Activated naive CD4-positive, alpha-beta T cell treated with anti-CD3 and anti-CD28 coated beads, Interleukin-2, amount 50 U/mL, for 72 hours (primary cell): ENCODE measurements at regions not wholly inside any gene's neighbourhood (a gene's known extent, or its start where the extent isn't known, plus 50 kb on each side); places are given as distances from the start of the nearest gene placed in this dataset.

Source experiments
- ATAC-seq, 2 donors: fragments of 150-1000 bp; cut with Tn5 transposase; 2 replicates each; pipeline ENCODE4 v1.10.0; 2021; ENCODE audit warnings: mild to moderate bottlenecking in 2 of 2, moderate library complexity in 2 of 2
- DNase-seq, 2 donors: peaks; one replicate each; pipeline ENCODE4 v3.0.0; 2021 to 2022; ENCODE audit warnings: low spot score in 2 of 2
- H3K27ac Mint-ChIP-seq, 2 donors: one replicate each; pipeline ENCODE4 v1.8.0; 2022; ENCODE audit warnings: mild to moderate bottlenecking in 2 of 2, mixed read lengths in 2 of 2
- H3K36me3 Mint-ChIP-seq, 2 donors: one replicate each; pipeline ENCODE4 v1.8.0; 2022; ENCODE audit warnings: mixed read lengths in 2 of 2
- H3K9me3 Mint-ChIP-seq, 2 donors: one replicate each; pipeline ENCODE4 v1.8.0; 2022; ENCODE audit warnings: mixed read lengths in 2 of 2

DNA sequence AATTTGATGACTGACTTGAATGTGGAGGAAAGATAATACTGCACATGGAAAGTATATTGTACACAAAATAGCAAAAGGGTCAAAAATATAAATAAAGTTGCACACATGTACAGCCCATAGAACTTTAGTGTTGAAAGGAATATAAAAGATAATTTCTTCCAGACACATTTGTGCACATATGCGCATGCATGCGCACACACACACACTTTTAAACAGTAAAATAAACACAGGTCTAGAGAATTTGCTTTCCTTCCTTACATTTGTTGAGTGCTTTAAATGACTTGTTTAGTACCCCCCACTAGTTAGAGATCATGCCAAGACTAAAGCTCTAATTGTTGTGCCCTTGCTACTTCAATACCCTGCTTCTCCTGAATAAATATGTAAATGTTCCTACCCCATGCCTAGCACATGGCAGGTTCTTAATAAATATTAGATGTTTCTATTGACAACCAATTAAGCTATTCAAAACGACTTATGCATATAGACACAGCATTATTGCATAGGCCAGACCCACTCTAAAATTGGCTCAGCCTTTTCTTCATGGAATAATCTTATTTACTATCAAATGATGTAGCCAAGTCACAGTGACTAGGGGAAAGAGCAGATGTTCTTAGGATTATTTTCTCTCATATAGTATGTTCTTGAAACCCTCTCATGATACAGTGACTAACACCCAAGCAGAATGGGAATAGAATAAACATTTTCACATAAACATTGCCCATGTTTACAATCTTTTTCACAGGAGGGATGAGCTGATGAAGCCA lies 165.5 kb upstream of the ACVR2A start:
- Mint-ChIP-seq H3K27ac (no peak overlapping the region), H3K9me3 (peaks cover 0 to 3% of the 10 kb centered on the region in 2 donors), H3K36me3 (no peaks in the 10 kb centered on the region)
- DNase-seq (no peak), ATAC-seq (no peak)

DNA sequence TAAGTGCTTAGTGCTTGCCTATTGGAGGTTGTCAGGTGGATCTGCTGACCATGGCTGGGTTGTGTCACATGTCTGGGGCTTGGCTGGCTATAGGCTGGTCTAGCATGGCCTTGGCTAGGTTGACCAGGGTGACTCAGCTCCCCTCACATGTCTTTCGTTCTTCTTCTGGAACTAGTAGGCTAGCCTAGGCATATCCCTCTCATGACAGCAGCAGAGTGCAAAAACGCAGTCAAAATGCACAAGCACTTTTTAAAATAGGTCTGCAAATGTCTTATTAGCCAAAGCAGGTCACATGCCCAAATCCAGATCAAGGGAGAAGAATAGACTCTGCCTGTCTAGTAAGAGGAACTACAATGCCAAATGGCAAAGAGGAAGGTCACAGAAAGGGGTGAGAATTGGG lies 179.7 kb upstream of the ACVR2A start:
- Mint-ChIP-seq H3K27ac (no peak overlapping the region), H3K9me3 (peaks cover 0 to 14% of the 10 kb centered on the region in 2 donors), H3K36me3 (peaks cover 0 to 6% of the 10 kb centered on the region in 2 donors)
- ATAC-seq (no peak), DNase-seq (no peak)

GRCh38 chr2:147663962-147664361 lies 180.9 kb upstream of the ACVR2A start:
- DNase-seq (no peak), ATAC-seq (peak; percentile 56 to 61)
- Mint-ChIP-seq H3K36me3 (peaks cover 0 to 6% of the 10 kb centered on the region in 2 donors), H3K9me3 (peaks cover 1 to 20% of the 10 kb centered on the region in 2 donors), H3K27ac (peak overlapping the region; percentile 32 to 92)

- H3K27ac Mint-ChIP-seq = peak overlapping the region; percentile 32 to 92
- peaks cover 3 to 23% of the 10 kb centered on the region in 2 donors for H3K9me3 Mint-ChIP-seq
- peak in 1 of 2 donors; percentile 11 for DNase-seq
- peak; percentile 85 to 92 for ATAC-seq
- H3K36me3 Mint-ChIP-seq = peaks cover 0 to 6% of the 10 kb centered on the region in 2 donors
Observed at GRCh38 chr2:147663153-147663961, 181.5 kb upstream of the ACVR2A start.

- ATAC-seq (no peak), DNase-seq (no peak)
- Mint-ChIP-seq H3K36me3 (peaks cover 0 to 6% of the 10 kb centered on the region in 2 donors), H3K27ac (no peak overlapping the region), H3K9me3 (peaks cover 3 to 23% of the 10 kb centered on the region in 2 donors)
Observed at GRCh38 chr2:147662221-147662620, 182.6 kb upstream of the ACVR2A start.

DNA sequence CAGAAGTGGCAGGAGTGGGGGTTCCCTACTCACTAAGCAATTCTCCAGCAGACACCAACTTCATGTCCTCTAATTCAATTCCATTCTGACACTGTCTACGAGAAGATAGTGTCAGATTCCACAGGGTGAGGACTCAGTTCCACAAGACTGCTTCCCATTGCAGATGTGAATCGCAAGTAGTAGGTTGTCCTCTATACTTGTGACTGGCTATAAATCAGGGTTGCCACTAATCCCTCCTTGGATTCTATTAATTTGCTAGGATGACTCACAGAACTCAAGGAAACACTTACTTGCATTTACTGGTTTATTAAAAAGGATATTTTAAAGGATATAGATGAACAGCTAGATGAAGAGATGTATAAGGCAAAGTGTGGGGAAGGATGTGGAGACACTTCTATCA lies 184.1 kb upstream of the ACVR2A start:
- Mint-ChIP-seq H3K36me3 (peaks cover 0 to 6% of the 10 kb centered on the region in 2 donors), H3K27ac (no peak overlapping the region), H3K9me3 (peaks cover 3 to 21% of the 10 kb centered on the region in 2 donors)
- DNase-seq (no peak), ATAC-seq (no peak)

DNA sequence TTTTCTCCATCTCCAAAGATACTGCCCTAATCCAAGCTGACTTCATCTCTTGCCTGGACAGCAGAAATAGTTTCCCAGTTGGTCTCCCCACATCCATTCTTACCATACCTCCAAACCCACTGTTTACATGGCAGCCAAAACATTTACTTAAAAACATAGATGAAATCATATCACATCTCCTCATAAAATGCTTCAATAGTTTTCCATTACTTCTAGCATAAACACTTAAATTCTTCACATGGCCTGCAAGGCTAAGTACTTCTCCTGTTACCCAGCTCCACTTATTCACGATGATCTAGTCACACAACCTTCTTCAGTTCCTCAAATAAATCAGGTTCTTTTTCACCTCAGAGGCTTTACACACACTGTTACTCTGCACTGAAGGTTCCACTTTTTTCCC lies 185.8 kb upstream of the ACVR2A start:
- DNase-seq (no peak), ATAC-seq (no peak)
- Mint-ChIP-seq H3K36me3 (peaks cover 0 to 6% of the 10 kb centered on the region in 2 donors), H3K27ac (no peak overlapping the region), H3K9me3 (peaks cover 3 to 14% of the 10 kb centered on the region in 2 donors)

GRCh38 chr2:147657086-147658000 lies 187.5 kb upstream of the ACVR2A start:
- H3K27ac Mint-ChIP-seq = no peak overlapping the region
- no peak for ATAC-seq
- no peak for DNase-seq
- H3K9me3 Mint-ChIP-seq = peaks cover 3 to 14% of the 10 kb centered on the region in 2 donors
- peaks cover 0 to 6% of the 10 kb centered on the region in 2 donors for H3K36me3 Mint-ChIP-seq

DNA sequence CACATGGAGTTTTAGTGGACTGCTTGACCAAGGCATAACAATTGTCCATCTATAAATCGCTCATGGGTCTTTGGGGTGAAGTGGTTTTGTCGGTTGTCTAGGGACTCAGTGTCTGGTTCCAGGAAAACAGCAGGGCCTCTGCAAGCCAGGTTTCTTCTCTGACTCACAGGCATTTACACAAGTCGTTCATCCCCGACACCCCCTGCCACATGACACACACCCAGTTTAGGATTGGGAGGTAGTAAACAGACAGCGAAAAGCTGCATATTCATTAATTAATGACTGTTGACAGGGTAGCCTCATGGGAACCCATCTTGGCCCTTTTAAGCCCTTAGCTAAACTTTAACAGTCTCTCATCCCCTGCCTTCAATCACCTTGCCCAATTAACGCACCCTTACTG lies 194.8 kb upstream of the ACVR2A start:
- Mint-ChIP-seq H3K36me3 (peaks cover 0 to 13% of the 10 kb centered on the region in 2 donors), H3K27ac (no peak overlapping the region), H3K9me3 (peaks cover 0 to 9% of the 10 kb centered on the region in 2 donors)
- no peak for DNase-seq
- ATAC-seq = no peak

DNA sequence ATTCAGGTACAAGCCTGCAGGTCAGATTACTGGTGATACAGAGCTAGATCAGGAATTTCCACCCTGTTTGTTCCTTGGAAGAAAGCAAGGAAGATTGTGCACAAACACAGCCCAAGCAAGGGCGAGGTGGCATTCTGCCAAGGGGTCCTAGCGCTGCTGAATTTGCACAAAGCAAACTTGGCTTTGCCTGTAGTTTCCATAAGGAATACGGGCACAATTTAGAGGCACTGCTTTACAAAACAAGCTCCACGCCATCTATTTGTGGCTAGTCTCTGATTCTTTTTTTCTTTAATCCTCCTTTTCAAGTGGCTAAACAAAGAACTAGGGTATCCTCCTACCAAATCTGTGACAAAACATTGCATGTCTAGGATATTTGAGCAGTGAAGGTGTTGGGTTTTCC lies 195.5 kb upstream of the ACVR2A start:
- Mint-ChIP-seq H3K27ac (no peak overlapping the region), H3K36me3 (peaks cover 0 to 13% of the 10 kb centered on the region in 2 donors), H3K9me3 (peaks cover 0 to 9% of the 10 kb centered on the region in 2 donors)
- no peak for ATAC-seq
- no peak for DNase-seq

- H3K9me3 Mint-ChIP-seq = peaks cover 0 to 9% of the 10 kb centered on the region in 2 donors
- peaks cover 0 to 13% of the 10 kb centered on the region in 2 donors for H3K36me3 Mint-ChIP-seq
- ATAC-seq = no peak
Observed at GRCh38 chr2:147648471-147648870, 196.4 kb upstream of the ACVR2A start.

GRCh38 chr2:147647816-147648215 lies 197.0 kb upstream of the ACVR2A start:
- H3K36me3 Mint-ChIP-seq = peaks cover 0 to 13% of the 10 kb centered on the region in 2 donors
- H3K27ac Mint-ChIP-seq = no peak overlapping the region
- peaks cover 0 to 9% of the 10 kb centered on the region in 2 donors for H3K9me3 Mint-ChIP-seq
- ATAC-seq (no peak), DNase-seq (no peak)

More at GRCh38 chr2:147648471-147648870, 196.4 kb upstream of the ACVR2A start:
- no peak for DNase-seq
- no peak overlapping the region for H3K27ac Mint-ChIP-seq

DNA sequence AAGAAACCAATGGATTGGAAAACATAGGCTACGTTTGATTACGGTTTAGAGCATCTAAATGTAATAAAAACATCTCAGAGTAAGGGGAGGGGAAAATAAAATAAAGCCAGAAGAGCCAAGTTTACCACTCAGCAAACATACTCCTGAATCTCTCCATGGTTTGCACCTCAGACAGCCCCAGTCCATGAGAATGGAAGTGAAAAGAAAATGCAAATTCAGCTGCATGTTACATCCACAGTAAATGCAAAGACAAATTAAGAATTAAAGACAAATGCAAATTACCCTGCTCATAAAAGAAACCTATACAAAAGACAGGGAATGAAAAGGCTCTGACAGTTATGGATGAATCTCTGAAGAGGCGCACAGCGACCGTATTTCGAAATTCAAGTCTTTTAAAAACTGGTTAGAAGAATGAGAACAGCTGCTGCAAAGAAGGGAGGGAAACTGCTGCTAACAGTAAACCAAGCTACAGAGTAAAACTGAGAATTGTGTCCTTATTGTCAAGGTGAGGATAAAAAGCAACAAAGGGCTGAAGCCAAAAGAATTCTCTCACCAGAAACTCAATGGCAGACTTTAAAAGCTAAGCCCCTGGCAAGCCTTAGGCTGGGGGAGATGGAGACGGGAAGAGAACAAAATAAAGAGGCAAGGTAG lies 197.9 kb upstream of the ACVR2A start:
- no peak for ATAC-seq
- no peak overlapping the region for H3K27ac Mint-ChIP-seq

GRCh38 chr2:147644491-147644890 lies 200.3 kb upstream of the ACVR2A start:
- no peak for ATAC-seq
- no peak overlapping the region for H3K27ac Mint-ChIP-seq
- no peak for DNase-seq
- peaks cover 0 to 13% of the 10 kb centered on the region in 2 donors for H3K36me3 Mint-ChIP-seq
- peaks cover 3 to 15% of the 10 kb centered on the region in 2 donors for H3K9me3 Mint-ChIP-seq

More for the DNA sequence above, 197.9 kb upstream of the ACVR2A start:
- H3K36me3 Mint-ChIP-seq = peaks cover 0 to 13% of the 10 kb centered on the region in 2 donors
- no peak for DNase-seq
- peaks cover 0 to 9% of the 10 kb centered on the region in 2 donors for H3K9me3 Mint-ChIP-seq

DNA sequence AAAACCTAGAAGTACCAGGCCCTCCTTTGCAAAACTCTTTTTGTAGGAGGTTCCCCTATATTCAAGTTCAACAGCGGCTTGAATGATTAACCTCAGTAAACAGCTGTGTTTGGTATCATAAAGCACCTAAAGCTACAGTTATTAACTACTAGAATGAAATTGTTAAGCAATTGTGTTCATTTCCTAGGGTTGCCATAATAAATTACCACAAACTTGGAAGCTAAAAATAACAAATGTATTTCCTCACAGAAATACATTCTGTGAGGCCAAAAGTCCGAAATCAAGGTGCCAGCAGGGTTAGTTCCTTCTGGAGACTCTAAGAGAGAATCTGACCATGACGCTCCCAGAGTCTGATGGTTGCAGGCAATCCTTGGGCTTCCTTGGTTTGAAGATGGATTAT lies 202.1 kb upstream of the ACVR2A start:
- Mint-ChIP-seq H3K27ac (no peak overlapping the region), H3K9me3 (peaks cover 3 to 18% of the 10 kb centered on the region in 2 donors), H3K36me3 (peaks cover 0 to 11% of the 10 kb centered on the region in 2 donors)
- no peak for ATAC-seq
- DNase-seq = no peak

DNA sequence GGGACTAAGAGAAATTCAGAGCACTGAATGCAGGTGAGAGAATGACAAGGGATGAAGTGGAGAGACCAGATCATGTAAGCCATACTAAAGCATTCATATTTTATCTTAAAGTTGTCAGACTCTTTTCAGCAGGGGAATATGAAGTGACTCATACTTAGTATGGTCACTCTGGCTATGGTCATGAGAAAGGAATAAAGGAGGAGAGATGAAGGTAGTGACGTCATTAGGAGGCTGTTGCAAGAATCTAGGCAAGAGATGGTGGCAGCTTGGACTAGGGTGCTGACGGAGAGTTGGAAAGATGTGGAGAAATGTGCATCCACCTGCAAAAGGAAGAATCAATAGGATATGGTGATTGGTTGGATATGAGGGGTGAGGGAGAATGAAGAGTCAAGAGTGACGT lies 203.2 kb upstream of the ACVR2A start:
- no peaks in the 10 kb centered on the region for H3K36me3 Mint-ChIP-seq
- no peak overlapping the region for H3K27ac Mint-ChIP-seq
- ATAC-seq = no peak
- peaks cover 3 to 10% of the 10 kb centered on the region in 2 donors for H3K9me3 Mint-ChIP-seq
- no peak for DNase-seq
